A549 (cell line): ENCODE measurements at regions not wholly inside any gene's neighbourhood (a gene's known extent, or its start where the extent isn't known, plus 50 kb on each side); places are given as distances from the start of the nearest gene placed in this dataset.

Source experiments
- BHLHE40 ChIP-seq: IDR thresholded peaks from 2 replicates; pipeline ENCODE4 v1.6.1; 2012; ENCODE audit warnings: low read depth, low read length, inconsistent platforms
- CTCF ChIP-seq: fragments of >200 bp; sonication (Bioruptor Twin); formaldehyde crosslinking; IDR thresholded peaks from 3 replicates; pipeline ENCODE4 v1.5.1; 2016
- JUN ChIP-seq, 2 experiments: fragments of >200 bp; sonication (Bioruptor Twin); formaldehyde crosslinking; IDR thresholded peaks; 2 replicates in 1 of 2; 3 replicates in 1 of 2; pipeline ENCODE4 v1.6.1; 2016 to 2017
- SMC3 ChIP-seq: fragments of >200 bp; sonication (Bioruptor Twin); formaldehyde crosslinking; IDR thresholded peaks from 3 replicates; pipeline ENCODE4 v1.6.1; 2018; ENCODE audit warnings: inconsistent platforms

DNA sequence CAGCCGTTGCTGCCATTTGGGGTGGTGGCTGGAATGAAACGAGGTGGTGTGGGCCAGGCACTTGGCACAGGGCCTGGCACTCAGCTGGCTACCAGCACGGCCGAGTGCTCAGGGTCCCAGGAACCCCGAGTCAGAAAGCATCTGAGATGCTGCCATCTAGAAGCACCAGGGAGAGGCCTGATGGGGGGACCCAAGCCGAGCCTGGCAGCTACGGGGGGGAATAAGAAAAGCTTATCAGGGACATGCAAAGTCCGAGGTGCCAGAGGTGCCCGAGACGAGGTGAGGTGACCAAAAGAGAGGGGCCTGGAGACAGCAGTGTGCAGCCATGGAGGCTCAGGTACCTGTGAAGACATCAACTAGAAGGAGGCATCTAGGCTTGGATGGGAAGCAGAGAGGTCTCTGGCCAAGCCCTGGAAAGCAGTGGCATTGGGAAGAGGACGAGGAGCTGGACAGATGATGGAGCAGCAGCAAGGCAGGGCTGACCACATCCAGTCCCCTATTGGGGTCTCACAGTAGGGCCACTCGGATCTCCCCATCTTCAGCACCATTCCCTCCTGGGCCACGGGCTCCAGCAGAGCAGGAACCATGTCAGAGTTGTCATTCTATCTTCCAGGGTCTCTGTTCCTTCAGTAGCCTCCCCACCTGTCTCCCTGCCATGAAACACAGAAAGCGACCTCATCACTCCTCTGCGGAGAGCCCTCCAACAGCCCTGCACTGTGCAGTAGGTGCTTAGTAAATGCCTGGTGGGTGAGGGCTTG is 59.3 kb upstream of the DIO3 start:
- TF ChIP-seq CTCF: no peak
- no peak for TF ChIP-seq JUN (IDR thresholded peaks at IDR 0.05)
- TF ChIP-seq BHLHE40: no peak
- no peak for TF ChIP-seq SMC3
